ENCODE measurements at regions not wholly inside any gene's neighbourhood (a gene's known extent, or its start where the extent isn't known, plus 50 kb on each side); places are given as distances from the start of the nearest gene placed in this dataset.

- DNase-seq (ENCODE audit: low spot score), result no peak
- no peak for TF ChIP-seq CTCF (IDR thresholded peaks at IDR 0.05; ENCODE audit: borderline replicate concordance, control extremely low read depth, extremely low read depth, insufficient read depth, missing control alignments)
- in situ Hi-C loops (cut with MboI; ENCODE audit: low sequenced_read_pairs, unreplicated experiment), result no loop called here
Observed at GRCh38 chr2:151138507-151138906, 123.2 kb downstream of the RBM43 start.

- no peak for DNase-seq (ENCODE audit: low spot score)
- in situ Hi-C loops (cut with MboI; ENCODE audit: low sequenced_read_pairs, unreplicated experiment), result no loop called here
- TF ChIP-seq CTCF (IDR thresholded peaks at IDR 0.05; ENCODE audit: borderline replicate concordance, control extremely low read depth, extremely low read depth, insufficient read depth, missing control alignments), result no peak
Observed at GRCh38 chr2:151137526-151137925, 124.1 kb downstream of the RBM43 start.

GRCh38 chr2:151120011-151120410 lies 141.7 kb downstream of the RBM43 start:
- in situ Hi-C loops (cut with MboI; ENCODE audit: low sequenced_read_pairs, unreplicated experiment), result no loop called here
- TF ChIP-seq CTCF (IDR thresholded peaks at IDR 0.05; ENCODE audit: borderline replicate concordance, control extremely low read depth, extremely low read depth, insufficient read depth, missing control alignments), result no peak
- DNase-seq (ENCODE audit: low spot score), result no peak

GRCh38 chr2:151119374-151119773 lies 142.3 kb downstream of the RBM43 start:
- in situ Hi-C loops (cut with MboI; ENCODE audit: low sequenced_read_pairs, unreplicated experiment), result no loop called here
- TF ChIP-seq CTCF (IDR thresholded peaks at IDR 0.05; ENCODE audit: borderline replicate concordance, control extremely low read depth, extremely low read depth, insufficient read depth, missing control alignments), result no peak
- DNase-seq (ENCODE audit: low spot score), result no peak

- in situ Hi-C loops (cut with MboI; ENCODE audit: low sequenced_read_pairs, unreplicated experiment), result no loop called here
- no peak for DNase-seq (ENCODE audit: low spot score)
- no peak for TF ChIP-seq CTCF (IDR thresholded peaks at IDR 0.05; ENCODE audit: borderline replicate concordance, control extremely low read depth, extremely low read depth, insufficient read depth, missing control alignments)
Observed at GRCh38 chr2:151118269-151118668, 143.4 kb downstream of the RBM43 start.

- in situ Hi-C loops (cut with MboI; ENCODE audit: low sequenced_read_pairs, unreplicated experiment), result no loop called here
- TF ChIP-seq CTCF (IDR thresholded peaks at IDR 0.05; ENCODE audit: borderline replicate concordance, control extremely low read depth, extremely low read depth, insufficient read depth, missing control alignments), result no peak
- DNase-seq (ENCODE audit: low spot score), result no peak
Observed at GRCh38 chr2:151114874-151115273, 146.8 kb downstream of the RBM43 start.

- TF ChIP-seq CTCF (IDR thresholded peaks at IDR 0.05; ENCODE audit: borderline replicate concordance, control extremely low read depth, extremely low read depth, insufficient read depth, missing control alignments), result no peak
- no peak for DNase-seq (ENCODE audit: low spot score)
- in situ Hi-C loops (cut with MboI; ENCODE audit: low sequenced_read_pairs, unreplicated experiment), result no loop called here
Observed at GRCh38 chr2:151113318-151113717, 148.3 kb downstream of the RBM43 start.

All from GM13976 (cell line).